K562 (cell line): ENCODE measurements at regions not wholly inside any gene's neighbourhood (a gene's known extent, or its start where the extent isn't known, plus 50 kb on each side); places are given as distances from the start of the nearest gene placed in this dataset.

ENCODE experiments used
- BMI1 ChIP-seq: fragments of 150-350 bp; IDR thresholded peaks from 2 replicates; pipeline ENCODE4 v1.6.1; 2014; ENCODE audit warnings: low read length
- BRF1 ChIP-seq: IDR thresholded peaks from 3 replicates; pipeline ENCODE4 v1.6.1; 2011; ENCODE audit warnings: borderline replicate concordance, mild to moderate bottlenecking; ENCODE audit not compliant: insufficient read length; ENCODE audit errors: extremely low read depth
- CHD4 ChIP-seq: fragments of 200-600 bp; sonication (generic); IDR thresholded peaks from 3 replicates; pipeline ENCODE4 v1.6.1; 2012; ENCODE audit warnings: low read depth, mild to moderate bottlenecking, mixed read lengths, low read length, inconsistent platforms; ENCODE audit not compliant: insufficient read depth, insufficient replicate concordance, poor library complexity, severe bottlenecking
- CTCF ChIP-seq, 3 experiments: IDR thresholded peaks in 2 of 3; conservative IDR thresholded peaks in 1 of 3; 2 replicates each; pipeline ENCODE4 v1.5.1; 2011 to 2012; ENCODE audit warnings: low read length in 3 of 3, mild to moderate bottlenecking in 3 of 3, control low read depth in 2 of 3, improper control_type of control experiment in 1 of 3, inconsistent platforms in 1 of 3, low read depth in 1 of 3, mixed read lengths in 1 of 3, moderate library complexity in 1 of 3; ENCODE audit not compliant: insufficient read depth in 2 of 3
- HNRNPH1 ChIP-seq: fragments of 200-400 bp; formaldehyde crosslinking; optimal IDR thresholded peaks from 2 replicates; pipeline ENCODE3; 2017; ENCODE audit warnings: low read depth, mild to moderate bottlenecking, low read length, moderate library complexity
- MXD1 ChIP-seq: fragments of 250-450 bp; sonication (Bioruptor Pico); IDR thresholded peaks from 2 replicates; pipeline ENCODE4 v1.8.0; 2021; ENCODE audit warnings: borderline replicate concordance, mild to moderate bottlenecking, moderate library complexity; ENCODE audit not compliant: poor library complexity, severe bottlenecking
- NRF1 ChIP-seq, 2 experiments: fragments of 450-650 bp; IDR thresholded peaks in 1 of 2; conservative IDR thresholded peaks in 1 of 2; 2 replicates each; pipeline ENCODE4 v1.6.1; 2014; ENCODE audit warnings: mild to moderate bottlenecking in 2 of 2
- POLR2A ChIP-seq: fragments of 450-650 bp; conservative IDR thresholded peaks from 2 replicates; pipeline ENCODE4 v1.6.1; 2016
- RBBP5 ChIP-seq: fragments of 200-600 bp; sonication (generic); IDR thresholded peaks from 2 replicates; pipeline ENCODE4 v1.6.1; 2012; ENCODE audit warnings: borderline replicate concordance, mild to moderate bottlenecking, low read length, control low read depth, inconsistent platforms; ENCODE audit not compliant: insufficient read depth, poor library complexity, severe bottlenecking
- RFX5 ChIP-seq: IDR thresholded peaks from 2 replicates; pipeline ENCODE4 v1.6.1; 2011; ENCODE audit warnings: low read depth, mild to moderate bottlenecking, improper control_type of control experiment, low read length
- SIRT6 ChIP-seq: IDR thresholded peaks from one replicate; pipeline ENCODE4 v1.6.1; 2012; ENCODE audit warnings: low read depth, mild to moderate bottlenecking, control low read depth, inconsistent platforms, low read length, moderate library complexity
- TGIF2 ChIP-seq: sonication (generic); formaldehyde crosslinking; IDR thresholded peaks from 2 replicates; pipeline ENCODE4 v1.8.1; 2022; ENCODE audit warnings: mild to moderate bottlenecking, missing genetic modification reagents, moderate library complexity
- USF2 ChIP-seq: sonication (generic); formaldehyde crosslinking; IDR thresholded peaks from 2 replicates; pipeline ENCODE4 v1.5.0; 2020; ENCODE audit warnings: missing genetic modification reagents
- ZHX1 ChIP-seq: fragments of 150-350 bp; conservative IDR thresholded peaks from 2 replicates; pipeline ENCODE4 v1.6.1; 2014; ENCODE audit warnings: low read length

GRCh38 chr14:87261621-87262020 lies 731.4 kb downstream of the GALC start:
- TF ChIP-seq ZHX1 (no peak), RFX5 (no peak), MXD1 (CRISPR knock-in tag) (no peak), CHD4 (no peak), HNRNPH1 (no peak), TGIF2 (CRISPR knock-in tag) (no peak), POLR2A (no peak), CTCF (IDR thresholded peaks at IDR 0.05 in 2 of 3, conservative IDR thresholded peaks at IDR 0.05 in 1 of 3; ENCODE audit: insufficient read depth in 2 of 3, low read depth in 1 of 3, low read length in 3 of 3) (no peak), SIRT6 (no peak), BMI1 (no peak), USF2 (CRISPR knock-in tag) (no peak), BRF1 (no peak), NRF1 (conservative IDR thresholded peaks at IDR 0.05 in 1 of 2, IDR thresholded peaks at IDR 0.05 in 1 of 2) (no peak), RBBP5 (no peak)
